ENCODE measurements at regions not wholly inside any gene's neighbourhood (a gene's known extent, or its start where the extent isn't known, plus 50 kb on each side); places are given as distances from the start of the nearest gene placed in this dataset.

DNA sequence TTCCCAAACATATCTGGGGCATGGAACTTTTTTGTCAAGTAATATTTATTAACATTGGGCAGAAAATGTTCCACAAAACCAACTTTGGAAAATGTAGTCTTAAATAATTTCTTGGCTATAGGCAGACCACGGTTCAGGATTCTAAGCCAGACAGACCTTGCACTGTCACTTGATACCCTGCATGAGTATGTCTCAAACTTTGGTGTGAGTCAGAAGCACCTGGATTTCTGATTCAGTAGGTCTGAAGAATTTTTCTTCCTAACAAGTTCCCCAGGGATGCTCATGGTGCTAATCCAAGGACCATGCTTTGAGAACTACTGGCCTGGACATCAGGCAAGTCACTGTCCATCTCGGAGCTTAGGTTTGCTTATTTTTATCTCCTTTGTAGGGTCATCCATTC is 562.0 kb downstream of the PLPP3 start:
- no peak for DNase-seq

DNA sequence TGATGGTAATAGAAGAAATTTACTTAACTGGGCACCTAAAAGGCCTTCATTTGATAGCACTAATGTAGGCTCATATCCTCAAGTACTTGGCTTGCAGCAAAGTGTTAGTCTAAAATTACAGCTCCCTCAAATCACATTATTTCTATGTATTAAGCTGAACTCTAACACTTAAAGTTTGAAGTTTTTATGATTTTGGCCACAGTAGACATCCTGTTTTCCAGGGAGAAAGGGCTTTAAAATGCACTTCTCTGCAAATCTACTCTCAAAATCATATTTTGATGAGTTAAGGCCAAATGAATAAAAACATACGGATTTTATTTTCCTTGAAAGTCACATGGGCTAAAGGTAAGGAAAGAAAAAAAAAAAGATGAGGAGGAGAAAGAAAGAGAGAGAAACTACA is 575.5 kb downstream of the PLPP3 start:
- DNase-seq, result no peak

DNA sequence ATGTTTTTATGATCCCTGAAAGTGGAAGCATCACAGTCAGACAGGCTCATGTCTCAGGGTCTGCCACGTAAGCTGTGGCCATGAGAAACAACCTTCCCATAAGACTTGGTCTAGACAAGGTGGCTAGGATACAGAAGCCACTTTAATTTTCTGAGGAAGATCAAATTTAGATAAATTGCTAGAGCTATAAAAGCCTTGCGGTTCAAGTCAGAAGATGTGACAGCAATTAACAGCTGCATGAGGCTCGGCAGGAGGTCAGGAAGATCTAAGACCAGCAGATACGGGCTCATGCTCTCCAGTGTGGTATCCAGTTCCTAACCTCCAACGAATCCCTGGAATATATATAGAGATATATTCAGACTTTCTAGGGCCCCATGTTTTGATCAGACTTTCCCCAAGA is 577.1 kb downstream of the PLPP3 start:
- DNase-seq, result no peak

DNA sequence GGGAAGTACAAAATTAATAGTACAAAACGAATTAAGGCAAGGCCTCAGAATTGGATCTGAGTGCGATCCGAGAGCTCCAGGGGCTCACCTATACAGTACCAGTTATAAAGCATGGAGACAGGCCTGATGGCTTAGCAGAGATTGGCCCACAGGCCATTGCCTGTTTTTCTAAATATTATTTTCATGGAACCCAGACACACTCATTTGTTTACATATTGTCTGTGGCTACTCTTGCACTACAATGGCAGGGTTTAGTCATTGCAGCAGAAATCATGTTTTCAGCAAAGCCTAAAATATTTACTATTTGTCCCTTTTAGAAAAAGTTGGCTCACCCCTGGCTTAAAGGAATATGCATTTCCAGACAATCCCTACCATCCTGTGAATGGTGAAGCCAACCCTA is 578.9 kb downstream of the PLPP3 start:
- no peak for DNase-seq

DNA sequence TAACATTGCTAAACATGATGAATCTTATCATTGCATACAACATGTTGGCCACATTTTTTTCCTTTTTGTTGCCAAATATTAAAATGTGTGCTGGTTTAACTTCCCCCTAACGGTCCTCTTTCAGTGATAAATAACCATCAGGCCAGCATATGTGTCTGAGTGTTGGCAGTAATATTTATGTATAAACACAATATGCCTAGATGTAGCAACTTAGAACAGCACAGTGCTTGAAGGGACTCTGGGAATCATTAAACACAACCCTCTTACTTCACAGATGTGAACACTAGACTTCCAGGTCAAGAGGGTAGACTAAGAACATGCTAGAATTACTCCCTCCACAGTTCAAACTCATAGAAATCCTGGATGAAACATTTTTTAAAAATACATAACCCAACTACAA is 581.8 kb downstream of the PLPP3 start:
- DNase-seq, result no peak

DNA sequence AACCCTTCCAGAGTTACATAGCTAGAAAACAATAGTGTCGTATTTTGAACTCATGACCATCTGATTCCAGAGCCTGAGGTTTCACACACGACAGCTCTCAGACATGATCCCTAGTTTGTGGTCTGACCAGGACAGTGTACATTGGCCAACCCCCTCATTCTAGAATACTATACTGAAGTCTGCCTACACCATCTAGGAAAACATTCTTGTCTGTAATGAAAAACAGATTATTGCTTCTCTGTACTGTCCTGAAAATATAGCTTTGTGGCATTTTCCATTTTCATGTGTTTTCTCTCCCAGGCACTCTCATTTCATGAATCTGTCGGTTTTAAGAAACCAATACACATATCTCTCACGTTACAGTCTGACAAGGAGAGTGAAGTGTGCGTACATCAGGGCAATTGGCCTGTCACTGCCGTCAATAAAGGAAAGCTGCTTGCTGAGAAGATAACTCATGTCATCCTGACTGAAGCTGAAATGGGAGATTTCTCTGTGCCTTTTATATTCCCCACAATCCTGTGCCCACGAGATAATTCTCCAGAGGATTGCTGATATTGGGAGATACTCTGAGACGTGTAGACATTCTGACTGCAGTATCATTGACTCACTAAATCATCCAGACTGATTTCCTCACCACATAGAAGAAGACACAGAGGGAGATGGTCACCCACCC is 585.6 kb downstream of the PLPP3 start:
- no peak for DNase-seq

DNA sequence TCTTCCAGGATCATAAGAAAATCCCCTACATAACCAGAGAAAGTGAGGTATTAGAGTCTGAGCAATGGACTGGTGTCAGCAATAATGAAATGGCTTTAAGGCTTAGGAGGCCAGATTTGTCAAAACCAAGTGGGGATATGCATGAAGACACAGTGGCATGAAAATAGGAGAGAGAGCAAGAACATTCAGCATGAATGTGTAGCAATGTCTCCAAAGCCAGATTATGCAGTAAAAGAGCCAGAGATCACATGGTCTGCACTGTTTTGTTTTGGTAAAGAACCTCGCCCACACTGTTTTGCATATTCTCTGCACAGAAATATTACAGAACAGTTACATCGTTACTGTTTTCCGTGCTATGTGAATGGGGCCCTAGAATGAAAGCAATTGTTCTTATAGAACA is 589.4 kb downstream of the PLPP3 start:
- DNase-seq, result no peak

DNA sequence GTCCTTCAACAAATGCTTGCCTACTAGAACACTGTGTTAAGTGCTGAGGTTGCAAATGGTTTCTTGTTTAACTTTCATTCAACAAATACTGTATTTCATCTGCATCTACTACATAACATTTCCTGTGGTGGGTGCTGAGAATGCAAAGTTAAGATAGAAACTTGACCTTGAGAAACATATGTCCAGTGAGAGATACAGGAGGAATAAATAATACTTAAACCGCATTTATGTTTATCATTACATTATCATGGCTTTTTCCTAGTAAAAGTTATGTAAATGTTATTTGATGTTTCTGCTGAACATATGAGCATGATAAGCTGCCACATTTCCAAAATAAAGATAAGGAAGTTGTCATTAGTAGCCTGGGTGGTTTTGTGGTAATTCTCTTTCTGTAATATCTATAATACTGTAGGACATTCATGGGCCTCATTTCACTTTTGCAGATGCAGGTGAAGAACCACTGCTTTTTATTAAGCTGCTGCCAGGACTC is 590.4 kb downstream of the PLPP3 start:
- no peak for DNase-seq

DNA sequence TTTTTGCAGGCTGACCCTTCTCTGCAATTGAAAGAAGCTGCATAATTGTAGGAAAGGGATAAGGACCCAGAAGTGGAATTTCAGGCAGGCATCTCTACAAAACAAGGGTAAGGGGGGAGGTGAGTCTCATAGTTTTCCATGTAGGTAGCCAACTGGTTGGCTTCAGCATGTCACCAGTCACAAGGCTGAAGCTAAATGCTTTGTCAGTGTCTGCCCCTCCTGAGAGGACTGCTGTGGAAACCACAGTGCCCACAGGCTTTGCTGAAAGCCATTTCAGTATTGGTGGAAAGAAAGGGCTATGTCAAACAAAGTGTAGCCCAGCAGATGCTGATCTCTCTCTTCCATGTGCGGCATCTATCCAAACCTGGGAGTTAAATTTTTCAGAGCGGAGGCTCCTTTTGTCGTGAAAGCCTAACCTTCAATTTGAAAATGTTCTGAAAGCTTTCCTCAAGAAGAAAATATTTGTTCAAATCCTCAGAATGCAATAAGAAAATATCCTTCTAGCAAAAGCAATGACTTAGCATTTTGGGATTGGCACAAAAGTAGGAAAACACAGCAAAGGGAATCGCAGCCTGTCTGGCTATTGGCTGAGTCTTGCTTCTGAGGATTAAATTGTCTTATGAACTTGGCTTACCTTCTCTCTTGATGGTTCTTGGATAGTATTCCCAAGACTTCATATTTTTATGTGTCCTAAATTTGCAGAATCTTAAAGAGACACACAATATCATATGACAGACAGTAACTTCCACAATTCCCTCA is 591.7 kb downstream of the PLPP3 start:
- no peak for DNase-seq

DNA sequence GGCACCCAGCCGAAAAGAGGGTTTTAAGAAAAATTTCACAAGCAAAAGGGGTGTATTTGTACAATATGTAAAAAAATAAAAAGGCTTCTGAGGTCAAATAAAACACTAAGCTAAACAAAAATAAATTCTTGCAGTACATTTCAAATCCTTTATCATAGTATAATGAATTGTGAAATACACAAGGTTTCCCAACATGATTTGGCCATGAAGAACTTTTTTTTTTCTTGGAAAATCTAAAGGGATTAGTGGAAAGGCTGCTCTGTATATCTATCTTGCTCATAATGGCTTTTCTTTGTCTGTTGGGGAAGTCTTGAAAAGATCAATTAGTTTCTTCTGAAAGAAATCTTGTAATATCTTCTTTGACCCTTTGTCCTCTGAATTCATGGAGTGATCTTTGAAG is 593.4 kb downstream of the PLPP3 start:
- DNase-seq, result no peak

DNA sequence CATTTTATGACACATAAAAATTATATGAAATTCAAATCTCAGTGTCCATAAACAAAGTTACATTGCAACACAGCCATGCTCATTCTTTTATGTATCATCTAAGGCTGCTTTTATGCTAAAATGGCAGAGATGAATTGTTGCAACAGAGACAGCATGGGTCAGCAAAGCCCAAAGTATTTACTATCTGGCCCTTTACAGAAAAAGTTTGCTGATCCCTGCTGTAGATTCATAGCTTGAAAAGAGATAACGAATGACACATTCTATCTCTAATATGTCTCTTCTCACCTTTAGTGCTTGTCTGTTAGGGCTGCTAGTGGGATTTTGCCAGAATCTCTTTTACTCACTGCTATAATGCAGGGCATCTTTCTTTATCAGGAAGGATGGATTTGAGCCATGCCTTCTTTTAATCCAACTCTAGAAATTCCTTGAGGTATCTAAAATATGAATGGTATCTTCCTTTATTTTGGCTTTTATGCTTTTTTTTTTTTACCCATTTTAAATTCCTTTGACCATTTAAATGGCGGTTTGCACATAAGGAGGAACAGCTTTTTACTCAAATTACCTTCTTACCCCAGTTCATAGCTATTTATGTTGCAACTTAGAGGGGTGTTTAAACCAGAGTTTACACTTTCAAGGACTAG is 598.2 kb downstream of the PLPP3 start:
- DNase-seq, result no peak

DNA sequence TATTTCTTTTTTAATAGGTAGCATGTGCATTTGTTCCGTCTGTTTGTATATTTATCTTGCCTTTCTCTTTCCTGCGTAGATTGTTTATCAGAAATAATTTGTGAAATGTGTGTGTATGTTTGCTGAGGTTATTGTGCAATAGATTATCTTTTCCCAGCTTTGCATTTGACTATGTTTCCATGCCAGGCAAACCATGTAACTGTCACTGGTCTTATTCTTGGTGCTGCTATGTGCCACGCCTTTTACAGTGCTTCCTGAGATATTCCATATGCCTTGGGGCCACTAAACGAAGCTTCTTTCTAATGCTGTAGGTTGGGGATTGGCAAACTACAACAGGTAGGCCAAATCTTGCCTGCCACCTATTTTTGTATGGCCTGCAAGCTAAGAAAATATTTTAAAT is 598.8 kb downstream of the PLPP3 start:
- no peak for DNase-seq

DNA sequence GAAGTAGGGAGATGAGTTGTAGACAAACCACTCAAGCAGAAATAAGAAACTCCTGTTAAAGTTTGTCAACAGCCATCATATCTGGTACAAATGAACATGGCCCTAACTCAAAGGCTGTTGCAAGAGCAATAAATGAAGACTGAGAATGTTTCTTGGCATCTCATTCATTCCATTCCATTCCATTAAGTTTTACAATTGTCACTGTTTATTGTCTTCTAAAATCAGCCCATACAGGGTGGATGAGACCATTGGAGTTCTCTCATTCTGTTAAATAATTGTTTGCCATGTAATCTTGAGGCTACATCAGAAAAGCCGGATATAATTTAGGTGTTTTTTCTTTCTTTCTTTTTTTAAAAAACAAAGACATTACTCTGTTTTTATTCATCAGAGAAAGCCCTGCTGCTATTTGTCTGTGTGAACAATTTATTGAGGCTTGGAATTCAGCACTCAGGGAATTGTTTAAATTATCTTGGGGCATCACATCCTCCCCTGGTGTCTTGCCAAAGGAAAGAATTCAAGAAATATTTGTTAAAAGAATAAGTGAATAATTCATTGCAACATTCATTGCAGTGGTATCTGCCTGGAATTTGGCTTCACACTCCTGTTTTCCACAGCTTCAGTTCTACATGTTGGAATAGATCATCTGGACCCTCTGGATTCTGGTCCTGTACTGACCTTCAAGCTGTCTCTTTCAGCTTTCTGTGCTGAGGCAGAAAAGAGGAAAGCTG is 604.5 kb downstream of the PLPP3 start:
- no peak for DNase-seq

DNA sequence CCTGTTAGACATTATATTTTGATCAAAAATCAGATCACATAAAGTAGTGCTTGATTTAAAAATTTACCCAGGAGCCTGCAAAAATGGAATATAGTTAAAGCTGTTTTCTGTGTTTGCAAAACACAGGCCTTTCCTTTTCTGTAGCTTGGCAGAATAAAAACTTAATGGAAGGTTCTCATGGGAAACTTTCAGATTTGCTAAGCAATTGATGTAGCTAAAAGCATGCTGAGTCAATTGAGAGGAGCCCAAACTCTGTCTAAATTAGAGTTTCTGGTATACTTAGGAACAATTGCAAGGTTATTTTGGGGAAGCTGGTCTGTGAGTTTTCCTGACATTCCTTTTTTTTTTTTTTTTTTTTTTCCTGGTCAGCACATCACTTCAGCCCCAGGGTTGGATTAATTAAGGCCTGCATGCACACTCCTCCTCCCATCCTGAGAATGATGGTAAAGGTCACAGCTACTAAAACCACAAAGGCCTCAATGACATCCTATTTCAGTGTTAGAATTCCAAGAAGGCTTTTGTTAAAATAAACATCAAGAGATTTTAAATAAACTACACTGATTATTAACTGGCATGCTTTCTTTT is 608.7 kb downstream of the PLPP3 start:
- no peak for DNase-seq

DNA sequence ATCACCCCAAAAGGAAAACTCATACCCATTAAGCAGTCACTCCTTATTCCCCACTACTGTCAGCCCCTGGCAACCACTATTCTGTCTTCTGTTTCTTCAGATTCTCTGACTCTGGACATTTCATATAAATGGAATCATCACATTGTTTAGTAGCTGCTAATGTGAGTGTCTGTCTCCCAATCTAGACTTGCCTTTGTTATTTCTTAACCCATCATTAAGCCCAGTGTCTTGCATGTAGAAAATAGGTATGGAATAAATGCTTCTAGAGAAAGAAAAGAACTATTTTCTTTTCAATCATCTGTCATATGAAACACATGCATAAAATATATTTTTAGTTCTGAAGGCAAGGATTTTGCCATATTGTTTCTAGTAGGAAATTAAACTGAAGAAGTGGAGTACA is 610.0 kb downstream of the PLPP3 start:
- DNase-seq, result no peak

DNA sequence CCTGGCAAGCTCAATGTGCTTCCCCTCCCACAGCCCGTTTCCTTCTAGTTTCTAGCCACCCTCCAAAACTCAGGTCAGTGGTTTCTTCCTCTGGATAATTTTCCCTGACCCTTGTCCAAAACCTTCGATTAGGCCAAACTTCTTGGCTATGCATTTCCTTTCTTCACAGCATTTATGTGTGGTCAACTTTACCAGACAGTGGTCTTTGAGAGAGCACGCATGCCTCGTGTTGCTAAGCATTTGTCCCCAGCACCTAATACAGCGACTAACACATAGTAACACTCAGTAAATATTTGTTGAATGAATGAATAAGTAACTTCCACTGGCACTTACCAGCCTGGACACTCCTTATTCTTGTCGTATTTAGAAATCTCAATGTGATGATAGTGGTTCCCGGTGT is 610.7 kb downstream of the PLPP3 start:
- DNase-seq, result no peak

DNA sequence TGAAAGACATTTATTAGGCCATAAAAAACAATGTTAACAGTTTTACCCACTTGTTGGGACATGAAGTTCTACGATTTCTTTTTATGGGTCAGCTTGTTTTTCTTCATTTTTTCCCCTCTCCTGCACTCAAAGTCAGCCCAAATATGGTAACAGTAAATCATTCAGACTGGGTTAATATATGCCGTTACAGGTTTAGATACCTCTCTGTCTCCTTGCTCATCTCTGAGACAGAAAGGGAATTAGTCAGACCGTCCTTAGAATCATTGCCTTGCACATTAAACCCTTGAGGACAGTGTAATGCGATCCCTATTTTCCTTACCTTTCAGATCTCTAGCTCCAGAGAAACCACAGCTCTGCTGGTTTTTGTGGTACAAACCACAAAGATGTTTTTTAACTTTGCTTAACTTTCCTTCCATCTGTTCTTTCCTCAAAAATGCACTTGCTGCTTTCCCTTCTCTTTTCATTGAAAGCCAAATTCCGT is 613.3 kb downstream of the PLPP3 start:
- no peak for DNase-seq

DNA sequence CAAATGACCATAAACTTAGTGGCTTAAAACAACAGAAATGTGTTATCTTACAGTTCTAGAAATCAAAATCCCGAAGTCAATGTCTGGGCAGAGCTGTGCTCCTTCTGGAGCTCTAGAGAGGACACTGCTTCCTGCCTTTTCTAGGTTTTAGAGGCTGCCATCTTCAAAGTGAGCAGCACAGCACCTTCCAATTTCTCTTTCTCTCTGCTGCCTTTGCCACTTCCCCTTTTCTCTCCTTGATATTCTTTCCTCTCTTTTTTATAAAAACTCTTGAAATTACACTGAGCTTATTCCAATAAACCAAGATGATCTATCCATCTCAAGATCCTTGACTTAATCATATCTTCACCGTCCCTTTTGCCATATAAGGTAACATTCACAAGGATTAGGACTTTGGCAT is 616.9 kb downstream of the PLPP3 start:
- no peak for DNase-seq

DNA sequence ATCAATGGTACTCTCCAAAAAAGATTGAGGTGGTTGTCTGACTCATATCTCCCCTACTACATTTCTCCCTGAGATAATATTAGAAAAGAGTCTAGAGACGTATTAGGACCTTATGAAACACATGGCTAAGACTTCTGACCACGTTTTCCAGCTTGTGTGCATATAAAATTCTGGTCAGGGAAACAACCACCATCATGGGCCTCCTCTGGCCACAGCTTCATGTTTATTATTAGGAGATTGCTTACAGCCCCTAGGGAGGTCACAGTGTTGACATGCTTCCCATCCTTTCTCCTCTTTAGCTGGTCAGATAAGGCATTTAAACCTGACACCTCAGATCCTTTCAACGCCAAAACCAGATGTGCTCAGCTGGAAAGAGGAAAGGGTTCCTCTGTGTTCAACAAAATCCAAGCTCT is 620.2 kb downstream of the PLPP3 start:
- no peak for DNase-seq

DNA sequence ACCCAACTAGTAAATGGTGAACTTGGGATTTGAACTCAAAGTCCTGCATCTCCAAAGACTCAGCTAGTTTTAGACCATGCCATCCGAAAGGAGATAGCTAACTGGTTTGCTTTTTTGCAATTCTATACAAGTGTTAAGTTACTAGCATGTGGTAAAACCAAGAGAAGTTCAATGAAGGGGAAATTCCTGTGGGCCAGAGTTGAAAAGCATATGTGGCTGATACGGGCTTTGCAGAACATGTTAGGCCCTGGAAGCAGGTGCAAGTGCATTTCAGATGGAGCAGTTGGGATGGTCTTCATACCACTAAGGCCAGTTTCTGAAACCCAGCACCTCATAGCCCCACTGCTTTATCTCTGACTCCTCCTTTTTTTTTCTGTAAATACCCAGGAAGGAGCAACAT is 620.9 kb downstream of the PLPP3 start:
- no peak for DNase-seq

DNA sequence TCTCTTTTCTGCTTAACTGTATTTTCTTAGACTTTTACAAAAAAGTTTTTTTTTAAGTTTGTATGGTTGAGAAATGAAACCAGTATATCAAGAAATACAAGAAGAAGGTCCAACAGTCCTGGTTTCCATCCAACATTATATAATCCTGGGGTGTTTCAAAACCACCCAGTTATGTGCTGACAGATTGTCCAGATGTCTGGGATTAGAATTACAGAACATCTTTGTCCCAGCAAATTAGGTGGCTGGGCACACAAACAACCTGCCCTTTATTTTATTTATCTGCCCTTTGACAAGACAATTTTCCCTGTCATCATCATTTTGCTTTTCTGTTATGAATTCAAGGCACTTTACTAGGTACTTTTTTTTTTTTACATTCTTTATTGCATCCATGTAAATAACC is 622.1 kb downstream of the PLPP3 start:
- DNase-seq, result no peak

DNA sequence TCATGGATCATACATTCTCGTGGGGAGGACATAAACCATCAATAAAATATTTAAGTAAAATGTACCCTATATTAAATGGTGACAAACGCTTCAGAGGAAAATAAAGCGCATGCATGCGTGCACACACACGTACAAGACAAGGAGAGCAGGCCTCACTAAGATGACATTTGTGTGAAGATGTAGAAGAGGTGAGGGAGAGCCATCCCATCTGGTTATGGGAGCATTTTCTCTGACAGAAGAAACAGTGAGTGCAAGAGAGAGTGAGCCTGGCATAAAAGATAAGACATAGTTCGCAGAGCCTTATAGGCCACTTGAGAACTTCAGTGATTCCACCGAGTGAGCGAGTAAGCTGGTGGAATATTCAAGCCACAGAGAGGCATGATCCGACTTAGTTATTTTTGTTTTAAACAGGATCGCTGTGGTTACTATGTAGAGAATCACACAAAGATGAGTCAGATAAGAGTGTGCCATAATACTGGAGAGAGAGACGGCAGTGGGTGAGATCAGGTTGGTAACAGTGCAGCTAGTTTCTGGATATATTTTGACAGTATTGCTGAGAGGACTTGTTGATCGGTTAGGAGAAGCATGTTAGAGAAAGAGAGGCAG is 624.2 kb downstream of the PLPP3 start:
- DNase-seq, result no peak

DNA sequence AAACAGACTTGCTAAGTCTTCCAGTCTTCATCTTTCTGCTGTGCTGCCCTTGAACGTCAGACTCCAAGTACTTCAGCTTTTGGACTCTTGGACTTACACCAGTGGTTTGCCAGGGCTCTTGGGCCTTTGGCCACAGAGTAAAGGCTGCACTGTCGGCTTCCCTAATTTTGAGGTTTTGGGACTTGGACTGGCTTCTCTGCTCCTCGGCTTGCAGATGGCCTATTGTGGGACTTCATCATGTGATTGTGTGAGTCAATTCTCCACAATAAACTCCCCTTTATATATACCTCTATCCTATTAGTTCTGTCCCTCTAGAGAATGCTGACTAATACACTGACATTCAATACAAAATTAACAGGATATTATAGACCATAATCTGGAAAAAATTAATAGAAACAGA is 628.1 kb downstream of the PLPP3 start:
- DNase-seq, result no peak
